Stomach (tissue), 4 donors: ENCODE measurements at regions not wholly inside any gene's neighbourhood (a gene's known extent, or its start where the extent isn't known, plus 50 kb on each side); places are given as distances from the start of the nearest gene placed in this dataset.

Source experiments
- POLR2A ChIP-seq, 4 donors: fragments of 450-650 bp; IDR thresholded peaks; one replicate each; pipeline ENCODE4 v1.6.1; 2016; ENCODE audit warnings: antibody characterized with exemption in 4 of 4, control low read depth in 2 of 4, mild to moderate bottlenecking in 1 of 4, moderate library complexity in 1 of 4
- POLR2AphosphoS5 ChIP-seq, 3 donors: sonication (generic); formaldehyde crosslinking; IDR thresholded peaks; one replicate each; pipeline ENCODE4 v1.6.1; 2016; ENCODE audit warnings: antibody characterized with exemption in 3 of 3
- TF ChIP-seq, protein P1 (sequence below), 7 experiments: fragments of 450-650 bp in 4 of 7; fragments of 200-600 bp in 3 of 7; sonication (generic) in 3 of 7; IDR thresholded peaks; one replicate each; pipeline ENCODE4 v1.5.1; 2016 to 2019; ENCODE audit warnings: antibody characterized with exemption in 7 of 7, control low read depth in 2 of 7, mild to moderate bottlenecking in 1 of 7

DNA sequence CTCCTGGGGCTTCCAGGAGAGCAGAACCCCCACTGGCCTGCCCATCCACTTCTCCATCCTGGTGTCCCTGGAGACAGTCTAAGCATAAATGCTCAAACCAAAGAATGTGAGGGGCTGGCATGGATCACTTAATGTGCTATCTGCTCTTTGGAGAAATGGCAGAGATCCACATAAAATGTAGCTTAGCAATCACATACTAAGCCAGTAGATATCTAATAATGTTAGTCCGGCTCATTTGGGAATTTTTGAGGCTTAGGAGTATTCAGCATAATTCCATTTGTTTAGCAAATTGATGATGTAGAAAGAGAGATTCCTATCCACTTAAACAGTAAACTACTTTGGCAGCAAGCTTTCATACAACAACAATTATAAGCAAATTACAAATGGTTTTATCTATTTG lies 90.7 kb downstream of the TENT5C start:
- TF ChIP-seq POLR2AphosphoS5 (IDR thresholded peaks at IDR 0.05), result no peak
- no peak for TF ChIP-seq POLR2A (IDR thresholded peaks at IDR 0.05)
- TF ChIP-seq, protein P1, sequence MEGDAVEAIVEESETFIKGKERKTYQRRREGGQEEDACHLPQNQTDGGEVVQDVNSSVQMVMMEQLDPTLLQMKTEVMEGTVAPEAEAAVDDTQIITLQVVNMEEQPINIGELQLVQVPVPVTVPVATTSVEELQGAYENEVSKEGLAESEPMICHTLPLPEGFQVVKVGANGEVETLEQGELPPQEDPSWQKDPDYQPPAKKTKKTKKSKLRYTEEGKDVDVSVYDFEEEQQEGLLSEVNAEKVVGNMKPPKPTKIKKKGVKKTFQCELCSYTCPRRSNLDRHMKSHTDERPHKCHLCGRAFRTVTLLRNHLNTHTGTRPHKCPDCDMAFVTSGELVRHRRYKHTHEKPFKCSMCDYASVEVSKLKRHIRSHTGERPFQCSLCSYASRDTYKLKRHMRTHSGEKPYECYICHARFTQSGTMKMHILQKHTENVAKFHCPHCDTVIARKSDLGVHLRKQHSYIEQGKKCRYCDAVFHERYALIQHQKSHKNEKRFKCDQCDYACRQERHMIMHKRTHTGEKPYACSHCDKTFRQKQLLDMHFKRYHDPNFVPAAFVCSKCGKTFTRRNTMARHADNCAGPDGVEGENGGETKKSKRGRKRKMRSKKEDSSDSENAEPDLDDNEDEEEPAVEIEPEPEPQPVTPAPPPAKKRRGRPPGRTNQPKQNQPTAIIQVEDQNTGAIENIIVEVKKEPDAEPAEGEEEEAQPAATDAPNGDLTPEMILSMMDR (IDR thresholded peaks at IDR 0.05), result no peak
